Panc1 (cell line): ENCODE measurements at regions not wholly inside any gene's neighbourhood (a gene's known extent, or its start where the extent isn't known, plus 50 kb on each side); places are given as distances from the start of the nearest gene placed in this dataset.

ENCODE experiments used
- ATAC-seq: fragments of 200-7000 bp; cut with Tn5 transposase; 2 replicates; pipeline ENCODE4 v1.9.1; 2020; ENCODE audit warnings: mild to moderate bottlenecking, moderate library complexity
- BruUV-seq: library from RNA; stranded (reverse); fragments of 400-500 nt; replicated peaks from 2 replicates; lab custom pipeline; 2021; lab: Mats Ljungman, UMichigan
- CTCF ChIA-PET: fragments of 300-600 bp; sonication (Branson Sonifier 250); formaldehyde crosslinking; loops from one replicate; lab custom pipeline; 2022; ENCODE audit warnings: antibody characterized with exemption; lab: Charles Lee
- POLR2A ChIA-PET: fragments of 300-600 bp; sonication (Branson Sonifier 250); formaldehyde crosslinking; loops from one replicate; lab custom pipeline; 2022; ENCODE audit warnings: antibody characterized with exemption; lab: Charles Lee
- DNase-seq: peaks from one replicate; pipeline ENCODE4 v3.0.0-alpha.2; 2010; ENCODE audit warnings: low read depth, low spot score
- H3K27ac ChIP-seq: 2 replicates; pipeline ENCODE4 v1.5.1; 2011; ENCODE audit warnings: mild to moderate bottlenecking, low read length, inconsistent platforms
- H3K27me3 ChIP-seq: fragments of 200-500 bp; sonication (Bioruptor generic); 2 replicates; pipeline ENCODE4 v1.6.0; 2014; ENCODE audit warnings: low read length, inconsistent platforms; ENCODE audit not compliant: control insufficient read depth, insufficient read depth
- H3K36me3 ChIP-seq: fragments of 200-500 bp; sonication (Bioruptor generic); 2 replicates; pipeline ENCODE4 v1.5.1; 2014; ENCODE audit warnings: inconsistent platforms, mild to moderate bottlenecking, low read length, moderate library complexity; ENCODE audit not compliant: control insufficient read depth, insufficient read depth
- H3K4me1 ChIP-seq: 2 replicates; pipeline ENCODE4 v1.5.1; 2011; ENCODE audit warnings: inconsistent platforms, mild to moderate bottlenecking, low read length, moderate library complexity; ENCODE audit not compliant: control insufficient read depth, insufficient read depth
- H3K4me3 ChIP-seq, 2 experiments: 2 replicates each; pipeline ENCODE4 v1.5.1; 2011 to 2012; ENCODE audit warnings: low read depth in 2 of 2, low read length in 2 of 2, mild to moderate bottlenecking in 2 of 2, inconsistent platforms in 1 of 2, moderate library complexity in 1 of 2
- H3K9me3 ChIP-seq: fragments of 200-500 bp; sonication (Bioruptor generic); 2 replicates; pipeline ENCODE4 v1.5.1; 2014; ENCODE audit warnings: low read depth, mild to moderate bottlenecking, inconsistent platforms, low read length, moderate library complexity; ENCODE audit not compliant: control insufficient read depth, insufficient read depth
- CTCF ChIP-seq: fragments of 450-650 bp; IDR thresholded peaks from 2 replicates; pipeline ENCODE4 v1.5.1; 2017; ENCODE audit warnings: mild to moderate bottlenecking
- POLR2AphosphoS5 ChIP-seq: IDR thresholded peaks from 2 replicates; pipeline ENCODE4 v1.6.1; 2012; ENCODE audit warnings: mild to moderate bottlenecking, low read depth, low read length, moderate library complexity
- REST ChIP-seq, 2 experiments: IDR thresholded peaks; 2 replicates each; pipeline ENCODE4 v1.6.1; 2011 to 2012; ENCODE audit warnings: low read depth in 2 of 2, control low read depth in 1 of 2, low read length in 1 of 2, mild to moderate bottlenecking in 1 of 2, moderate library complexity in 1 of 2; ENCODE audit not compliant: insufficient read depth in 1 of 2
- SIN3A ChIP-seq: IDR thresholded peaks from 2 replicates; pipeline ENCODE4 v1.6.1; 2012; ENCODE audit warnings: low read depth, mild to moderate bottlenecking, low read length, moderate library complexity, borderline replicate concordance; ENCODE audit not compliant: insufficient read depth
- TCF7L2 ChIP-seq: IDR thresholded peaks from 2 replicates; pipeline ENCODE4 v1.6.1; 2011; ENCODE audit warnings: mild to moderate bottlenecking, low read depth, low read length, inconsistent platforms
- in situ Hi-C: cut with HindIII; loops from 2 replicates; pipeline ENCODE4 v1.10.0; 2016; ENCODE audit warnings: low sequenced_read_pairs, low pct_unique_long_range_greater_than_20kb
- intact Hi-C: fragments of 100-400 bp; cut with micrococcal nuclease; formaldehyde crosslinking; loops from one replicate; pipeline ENCODE4 v1.10.0; 2022; ENCODE audit not compliant: unreplicated experiment

- DNase-seq, result no peak
Measured at GRCh38 chr1:187244623-187245022, 415.9 kb downstream of the PLA2G4A start.

GRCh38 chr1:187245201-187245600 is 416.5 kb downstream of the PLA2G4A start:
- BruUV-seq, result no TSS peak
- no peak for TF ChIP-seq CTCF
- TF ChIP-seq TCF7L2, result no peak
- TF ChIP-seq POLR2AphosphoS5, result no peak
- TF ChIP-seq SIN3A, result no peak
- no peak for TF ChIP-seq REST (IDR thresholded peaks at IDR 0.05; ENCODE audit: insufficient read depth in 1 of 2, low read depth in 2 of 2, low read length in 1 of 2)
- no peak overlapping the region for H3K4me3 ChIP-seq
- intact Hi-C loops, result no loop called here
- no peaks in the 10 kb centered on the region for H3K9me3 ChIP-seq
- CTCF ChIA-PET, result no interaction called here
- H3K4me1 ChIP-seq, result no peaks in the 10 kb centered on the region
- in situ Hi-C loops, result no loop called here
- no peaks in the 10 kb centered on the region for H3K36me3 ChIP-seq
- POLR2A ChIA-PET, result no interaction called here
- no peaks in the 10 kb centered on the region for H3K27me3 ChIP-seq
- no peak overlapping the region for H3K27ac ChIP-seq
- DNase-seq (no peak), ATAC-seq (no peak)

More at GRCh38 chr1:187244623-187245022, 415.9 kb downstream of the PLA2G4A start:
- intact Hi-C loops (no loop called here), in situ Hi-C loops (no loop called here)
- POLR2A ChIA-PET, result no interaction called here
- H3K27ac ChIP-seq, result no peak overlapping the region
- no TSS peak for BruUV-seq
- CTCF ChIA-PET, result no interaction called here
- H3K4me3 ChIP-seq, result no peak overlapping the region
- no peak for TF ChIP-seq CTCF
- TF ChIP-seq POLR2AphosphoS5, result no peak
- no peak for TF ChIP-seq SIN3A
- TF ChIP-seq REST (IDR thresholded peaks at IDR 0.05; ENCODE audit: insufficient read depth in 1 of 2, low read depth in 2 of 2, low read length in 1 of 2), result no peak
- TF ChIP-seq TCF7L2, result no peak
- H3K36me3 ChIP-seq, result no peaks in the 10 kb centered on the region
- no peaks in the 10 kb centered on the region for H3K4me1 ChIP-seq
- no peaks in the 10 kb centered on the region for H3K9me3 ChIP-seq
- no peak for ATAC-seq
- no peaks in the 10 kb centered on the region for H3K27me3 ChIP-seq
